Right lobe of liver (tissue), 6 donors: ENCODE measurements at regions not wholly inside any gene's neighbourhood (a gene's known extent, or its start where the extent isn't known, plus 50 kb on each side); places are given as distances from the start of the nearest gene placed in this dataset.

Experiments
- ATAC-seq, 4 donors: fragments of 200-7000 bp; cut with Tn5 transposase; one replicate each; pipeline ENCODE4 v1.9.1; 2020; ENCODE audit warnings: mild to moderate bottlenecking in 4 of 4, moderate library complexity in 4 of 4
- DNase-seq, 3 donors: peaks; one replicate each; pipeline ENCODE4 v3.0.0-alpha.2; 2020
- H3K27ac ChIP-seq, 3 donors: fragments of 200-600 bp; one replicate each; pipeline ENCODE4 v1.8.0; 2022
- H3K27me3 ChIP-seq, 2 donors: fragments of 200-600 bp; one replicate each; pipeline ENCODE4 v1.8.0; 2022
- H3K36me3 ChIP-seq, 4 donors: fragments of 200-600 bp; sonication (generic) in 1 of 4; one replicate each; pipeline versions ENCODE4 v1.5.1 to v1.8.0; 2017 to 2022; ENCODE audit warnings: control low read depth in 1 of 4
- H3K4me1 ChIP-seq, 4 donors: fragments of 200-600 bp; sonication (generic) in 1 of 4; one replicate each; pipeline versions ENCODE4 v1.5.1 to v1.8.0; 2017 to 2022; ENCODE audit warnings: control low read depth in 1 of 4
- H3K4me3 ChIP-seq, 3 donors: fragments of 200-600 bp; one replicate each; pipeline ENCODE4 v1.8.0; 2022
- H3K9me3 ChIP-seq, 4 donors: fragments of 200-600 bp; sonication (generic) in 1 of 4; one replicate each; pipeline versions ENCODE4 v1.5.1 to v1.8.0; 2017 to 2022; ENCODE audit warnings: control low read depth in 1 of 4
- CTCF ChIP-seq, 4 donors: fragments of 200-600 bp in 3 of 4; fragments of 450-650 bp in 1 of 4; IDR thresholded peaks; one replicate each; pipeline versions ENCODE4 v1.5.1 to v1.8.0; 2016 to 2022; ENCODE audit warnings: antibody characterized with exemption in 4 of 4, mild to moderate bottlenecking in 2 of 4
- POLR2A ChIP-seq: fragments of 450-650 bp; IDR thresholded peaks from one replicate; pipeline ENCODE4 v1.6.1; 2017; ENCODE audit warnings: antibody characterized with exemption, mild to moderate bottlenecking
- WGBS: methylation state at CpG from one replicate; pipeline ENCODE4 v1.1.6; 2018; ENCODE audit warnings: low coverage, low lambda C conversion rate; ENCODE audit not compliant: insufficient coverage; ENCODE audit errors: missing lambda C conversion rate; 5-methylcytosine and 5-hydroxymethylcytosine counted together
- intact Hi-C, 2 donors: fragments of 100-400 bp; cut with DNase I; formaldehyde crosslinking; loops; one replicate each; pipeline versions ENCODE4 v1.11.2 to v1.14.1; 2022
- donor health status: DM: no; HTN: yes; CAD: no.
- donor health status: DM: no; HTN: no; CAD: no.
- donor health status: DM: no; HTN: no; CAD: no.
- donor health status: DM: no; HTN: yes; CAD: no.
- donor health status: DM: no; HTN: yes; CAD: no.

GRCh38 chr17:31687505-31688126 lies 171.4 kb downstream of the COPRS start:
- H3K4me1 ChIP-seq = no peaks in the 10 kb centered on the region
- DNase-seq (no peak), ATAC-seq (no peak)
- WGBS = 44% methylated on average over 2 of the region's 6 CpGs
- no peak overlapping the region for H3K27ac ChIP-seq
- H3K4me3 ChIP-seq = no peak overlapping the region
- no peaks in the 10 kb centered on the region for H3K27me3 ChIP-seq
- intact Hi-C loops = no loop called here
- no peaks in the 10 kb centered on the region for H3K9me3 ChIP-seq
- H3K36me3 ChIP-seq = no peaks in the 10 kb centered on the region
- TF ChIP-seq POLR2A = no peak

- no peaks in the 10 kb centered on the region for H3K4me1 ChIP-seq
- H3K4me3 ChIP-seq = no peak overlapping the region
- no peak for DNase-seq
- H3K27ac ChIP-seq = no peak overlapping the region
- intact Hi-C loops = no loop called here
- no peaks in the 10 kb centered on the region for H3K36me3 ChIP-seq
- TF ChIP-seq POLR2A (no peak), CTCF (IDR thresholded peaks at IDR 0.05) (no peak)
- 84% methylated on average over 4 of the region's 5 CpGs for WGBS
- no peaks in the 10 kb centered on the region for H3K27me3 ChIP-seq
- H3K9me3 ChIP-seq = no peaks in the 10 kb centered on the region
- no peak for ATAC-seq
These were observed 172.5 kb downstream of the COPRS start for GRCh38 chr17:31686495-31686894.

GRCh38 chr17:31684901-31685300 lies 174.1 kb downstream of the COPRS start:
- intact Hi-C loops = no loop called here
- Histone ChIP-seq H3K36me3 (no peaks in the 10 kb centered on the region), H3K9me3 (no peaks in the 10 kb centered on the region), H3K27ac (no peak overlapping the region), H3K27me3 (no peaks in the 10 kb centered on the region), H3K4me1 (no peaks in the 10 kb centered on the region), H3K4me3 (no peak overlapping the region)
- 0% methylated on average over 1 of the region's 1 CpG for WGBS
- TF ChIP-seq CTCF (IDR thresholded peaks at IDR 0.05) (no peak), POLR2A (no peak)
- DNase-seq (no peak), ATAC-seq (no peak)

GRCh38 chr17:31680126-31680525 lies 178.9 kb downstream of the COPRS start:
- ATAC-seq = no peak
- DNase-seq = no peak
- H3K9me3 ChIP-seq = no peaks in the 10 kb centered on the region
- 45% methylated on average over 8 of the region's 8 CpGs for WGBS
- intact Hi-C loops = no loop called here
- no peak for TF ChIP-seq CTCF (IDR thresholded peaks at IDR 0.05)
- no peak for TF ChIP-seq POLR2A
- no peak overlapping the region for H3K27ac ChIP-seq
- no peak overlapping the region for H3K4me3 ChIP-seq
- no peaks in the 10 kb centered on the region for H3K4me1 ChIP-seq
- H3K36me3 ChIP-seq = no peaks in the 10 kb centered on the region
- no peaks in the 10 kb centered on the region for H3K27me3 ChIP-seq

- Histone ChIP-seq H3K4me1 (no peaks in the 10 kb centered on the region), H3K27ac (no peak overlapping the region)
These were observed 179.4 kb downstream of the COPRS start for GRCh38 chr17:31679667-31680066.

More at GRCh38 chr17:31679667-31680066, 179.4 kb downstream of the COPRS start:
- H3K4me3 ChIP-seq = no peak overlapping the region
- ATAC-seq (no peak), DNase-seq (no peak)
- 83% methylated on average over 4 of the region's 5 CpGs for WGBS
- H3K27me3 ChIP-seq = no peaks in the 10 kb centered on the region
- H3K9me3 ChIP-seq = no peaks in the 10 kb centered on the region
- no peaks in the 10 kb centered on the region for H3K36me3 ChIP-seq
- TF ChIP-seq POLR2A (no peak), CTCF (IDR thresholded peaks at IDR 0.05) (no peak)
- intact Hi-C loops = no loop called here
